Effector CD8-positive, alpha-beta T cell (primary cell): ENCODE measurements at regions not wholly inside any gene's neighbourhood (a gene's known extent, or its start where the extent isn't known, plus 50 kb on each side); places are given as distances from the start of the nearest gene placed in this dataset.
"Not testable (repeated sequence)": the region's sequence is repeated elsewhere in the genome, so short reads cannot be mapped to it uniquely, and the experiment has no call there.

Experiments
- DNase-seq: peaks from one replicate; lab custom pipeline; 2025; lab: John Stamatoyannopoulos, UW

GRCh38 chr12:69130064-69130463 lies 109.3 kb upstream of the CPSF6 start:
- no peak for DNase-seq

DNA sequence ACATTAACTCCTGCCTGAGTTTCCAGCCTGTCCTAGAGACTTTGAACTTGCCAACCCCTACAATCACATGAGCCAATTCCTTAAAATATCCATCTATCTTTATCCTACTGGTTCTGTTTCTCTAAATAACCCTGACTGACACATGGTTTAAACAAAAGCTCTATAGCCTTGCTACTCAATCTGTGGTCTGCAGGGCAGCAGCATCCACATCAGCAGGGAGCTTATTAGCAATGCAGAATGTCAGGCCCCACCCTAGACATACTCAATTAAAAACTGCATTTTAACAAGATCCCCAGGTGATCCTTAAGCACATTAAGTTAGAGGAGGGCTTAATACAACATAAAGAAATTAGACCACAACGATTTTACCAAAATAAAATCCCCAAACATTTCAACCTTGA lies 108.3 kb upstream of the CPSF6 start:
- DNase-seq, result no peak

- DNase-seq, result no peak
Measured at GRCh38 chr12:69136931-69137613, 102.3 kb upstream of the CPSF6 start.

GRCh38 chr12:69141074-69141473 lies 98.3 kb upstream of the CPSF6 start:
- no peak for DNase-seq

DNA sequence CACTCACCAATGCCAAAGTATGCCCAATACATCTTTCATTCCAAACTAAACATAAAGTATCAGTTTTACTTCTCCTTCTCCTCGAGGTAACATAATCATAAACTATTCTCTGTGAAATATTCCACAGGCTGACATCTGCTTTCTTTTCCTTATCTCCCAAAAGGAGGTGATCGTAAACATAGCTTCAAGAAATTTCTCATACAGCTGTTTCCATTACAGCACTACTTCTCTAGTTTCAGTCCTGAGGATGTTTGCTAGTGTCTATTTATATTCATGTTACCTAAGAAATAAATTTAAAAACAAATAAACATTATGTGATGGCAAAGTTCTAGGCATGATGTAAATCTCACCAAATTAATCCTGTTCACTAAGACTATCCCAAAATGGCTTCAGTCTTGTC lies 90.1 kb upstream of the CPSF6 start:
- DNase-seq, result no peak

- no peak for DNase-seq
Measured at GRCh38 chr12:69150083-69150795, 89.1 kb upstream of the CPSF6 start.

- no peak for DNase-seq
Measured at GRCh38 chr12:69150796-69151127, 88.6 kb upstream of the CPSF6 start.

DNA sequence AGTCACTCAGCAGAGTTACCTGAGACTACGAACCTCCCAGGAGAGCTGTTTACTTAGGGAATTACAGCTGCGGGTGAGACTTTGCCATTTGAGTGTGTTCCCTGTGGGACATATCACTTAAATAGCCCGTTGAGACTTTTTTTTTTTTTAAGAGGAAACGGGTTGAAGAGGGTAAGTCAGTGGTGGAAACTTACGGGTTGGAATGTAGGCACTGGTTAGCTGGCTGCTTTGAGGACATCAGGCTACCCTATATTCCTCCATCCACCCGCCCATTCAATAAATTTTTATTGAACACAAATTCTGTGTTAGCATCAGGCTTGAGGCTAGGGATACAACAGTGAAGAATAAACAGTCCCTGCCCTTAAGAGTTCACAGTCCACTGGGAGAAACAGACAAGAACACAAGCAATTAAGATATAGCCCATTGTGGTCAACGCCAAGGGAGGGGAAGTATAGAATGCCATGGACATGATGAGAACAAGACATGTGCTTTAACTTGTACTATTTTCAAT lies 88.1 kb upstream of the CPSF6 start:
- DNase-seq, result no peak

GRCh38 chr12:69154585-69155363 lies 84.6 kb upstream of the CPSF6 start:
- peak; percentile 65 for DNase-seq

- peak; percentile 79 for DNase-seq
Measured at GRCh38 chr12:69157023-69157655, 82.2 kb upstream of the CPSF6 start.

DNA sequence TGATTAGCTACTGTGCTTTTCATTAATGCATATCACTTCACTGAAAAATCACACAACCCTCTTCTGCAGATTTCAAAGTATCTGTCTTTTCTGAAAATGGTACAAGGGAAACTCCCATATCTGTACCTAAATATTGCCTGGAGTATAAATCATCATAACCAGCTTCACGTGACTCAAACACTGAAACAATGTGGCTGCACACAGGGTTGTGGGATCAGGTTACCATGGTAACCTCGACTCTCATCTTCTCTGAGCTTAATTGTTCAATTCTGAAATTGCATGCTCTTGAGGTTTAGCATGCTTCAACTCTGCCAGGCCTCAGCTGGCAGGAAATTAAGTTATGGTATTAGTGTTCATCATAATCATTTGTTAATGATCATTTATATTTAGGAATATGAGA lies 77.5 kb upstream of the CPSF6 start:
- no peak for DNase-seq

DNA sequence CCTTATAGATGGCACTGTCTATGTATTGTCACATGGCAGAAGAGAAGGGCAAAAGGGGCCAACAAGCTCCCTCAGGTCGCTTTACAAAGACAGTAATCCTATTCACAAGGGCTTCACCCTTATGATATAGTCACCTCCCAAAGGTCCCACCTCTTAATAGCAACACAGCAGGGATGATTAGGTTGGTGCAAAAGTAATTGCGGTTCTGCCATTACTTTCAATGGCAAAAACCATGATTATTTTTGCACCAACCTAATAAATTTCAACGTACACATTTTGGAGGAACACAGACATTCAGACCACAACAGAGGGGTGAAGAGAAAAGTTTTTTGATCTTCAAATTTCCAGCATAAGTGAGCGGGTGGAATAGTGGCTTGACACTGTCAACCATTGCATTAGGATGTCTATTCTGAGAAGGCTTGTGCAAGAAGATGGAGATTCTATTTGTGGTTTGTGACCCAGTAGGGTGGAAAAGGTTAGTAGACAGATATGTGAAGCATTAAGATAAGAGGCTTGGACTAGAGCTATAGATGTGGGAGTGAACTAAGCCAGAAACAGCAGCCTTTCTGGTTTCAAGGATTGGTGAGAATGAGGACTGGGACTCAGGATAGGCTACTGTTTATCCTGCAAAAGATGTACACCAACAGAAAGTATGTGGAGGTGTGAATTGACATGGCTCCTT lies 75.5 kb upstream of the CPSF6 start:
- no peak for DNase-seq

DNA sequence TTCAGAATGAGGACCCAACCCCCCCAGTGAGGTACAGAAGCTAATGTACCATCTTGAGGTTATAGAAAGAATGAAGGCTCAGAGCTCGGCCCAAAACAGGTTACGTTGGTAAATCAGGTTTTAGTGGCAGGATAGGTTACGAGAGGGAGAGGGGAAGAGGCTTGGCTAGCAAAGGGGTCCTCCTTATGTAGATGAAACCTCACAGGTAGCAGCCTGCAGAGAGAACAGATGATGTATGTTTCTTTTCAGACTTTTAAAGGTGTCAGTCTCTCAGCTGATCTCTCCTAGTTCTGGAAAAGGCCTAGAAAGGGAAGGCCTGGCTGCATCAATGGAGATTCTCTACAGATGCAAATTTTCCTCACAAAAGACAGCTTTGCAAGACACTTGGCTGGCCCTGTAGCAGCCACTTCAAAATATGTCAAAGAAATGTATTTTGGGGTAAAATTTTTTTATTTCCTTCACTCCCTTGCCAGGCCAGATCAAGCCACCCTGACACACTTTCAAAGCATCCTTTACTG lies 71.7 kb upstream of the CPSF6 start:
- DNase-seq, result no peak

DNA sequence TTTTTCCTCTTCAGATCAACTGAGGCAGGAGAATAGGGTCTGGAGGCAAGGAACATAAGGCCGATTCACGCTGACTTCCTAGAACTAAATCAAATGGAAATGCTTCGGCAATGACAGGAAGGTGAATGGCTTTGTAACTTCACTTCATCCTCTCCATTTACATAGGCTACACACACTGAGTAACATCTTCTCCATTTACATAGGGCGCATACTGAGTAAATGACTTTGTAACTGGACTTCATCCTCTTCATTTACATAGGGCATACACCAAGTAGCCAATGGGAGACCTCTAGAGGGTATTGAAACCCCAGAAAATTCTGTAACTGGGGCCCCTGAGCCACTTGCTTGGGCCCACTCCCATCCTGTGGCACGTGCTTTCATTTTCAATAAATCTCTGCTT lies 71.0 kb upstream of the CPSF6 start:
- DNase-seq, result no peak

DNA sequence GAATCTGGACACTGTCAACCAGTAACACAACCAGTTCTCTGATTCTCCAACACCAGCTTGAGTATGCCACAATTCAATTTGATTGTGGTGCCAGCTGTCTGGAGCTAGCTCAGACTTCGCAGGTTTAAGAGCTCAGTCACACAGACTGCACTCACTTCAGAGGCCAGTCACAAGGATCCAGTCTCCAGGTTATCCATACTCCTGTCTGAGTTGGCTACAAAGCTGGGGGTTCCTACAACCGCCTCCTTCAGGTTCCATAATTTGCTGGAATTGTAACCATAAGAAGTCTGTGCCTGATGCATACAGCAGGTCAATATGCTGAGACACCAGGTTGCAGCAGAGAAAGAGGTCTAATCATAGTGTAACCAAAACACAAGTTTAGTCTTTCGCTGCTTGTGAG lies 70.5 kb upstream of the CPSF6 start:
- no peak for DNase-seq

DNA sequence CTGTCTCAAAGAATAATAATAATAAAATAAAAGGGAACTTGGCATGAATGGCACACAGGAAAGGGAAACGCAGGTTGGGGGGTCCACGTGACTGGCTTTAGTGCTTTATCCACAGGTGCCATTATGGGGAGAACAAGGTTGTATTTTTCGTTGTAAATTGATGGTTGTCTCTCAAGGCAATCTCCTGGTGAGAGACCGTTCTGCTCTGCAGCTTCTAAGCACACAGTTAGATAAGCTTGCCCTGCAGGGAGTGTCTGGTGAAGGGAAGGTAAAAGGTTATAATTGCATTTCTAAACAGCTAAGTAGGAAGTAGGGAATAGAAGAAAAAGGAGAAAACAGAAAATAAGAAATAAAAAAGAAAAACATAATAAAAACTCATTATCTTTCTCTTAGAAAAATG lies 69.1 kb upstream of the CPSF6 start:
- no peak for DNase-seq

- DNase-seq, result no peak
Measured at GRCh38 chr12:69171881-69172280, 67.5 kb upstream of the CPSF6 start.

DNA sequence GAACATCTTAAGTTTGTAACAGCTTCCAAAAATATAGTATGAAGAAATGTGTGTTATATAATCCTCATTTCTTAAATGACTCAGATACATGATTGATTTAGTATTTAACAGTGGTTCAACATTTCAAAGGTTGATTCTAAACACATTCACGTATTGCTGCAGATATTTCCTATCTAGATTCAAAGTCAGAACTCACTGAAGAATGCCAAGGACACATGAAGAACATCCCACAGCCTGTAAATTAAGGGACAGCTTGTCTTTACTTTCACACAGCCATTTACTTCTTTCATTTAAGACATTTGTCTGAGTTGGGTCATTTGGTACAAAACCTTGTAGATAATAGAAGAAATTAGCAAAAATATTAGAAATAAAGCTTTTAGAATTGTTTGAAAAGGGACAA lies 66.9 kb upstream of the CPSF6 start:
- DNase-seq, result no peak

DNA sequence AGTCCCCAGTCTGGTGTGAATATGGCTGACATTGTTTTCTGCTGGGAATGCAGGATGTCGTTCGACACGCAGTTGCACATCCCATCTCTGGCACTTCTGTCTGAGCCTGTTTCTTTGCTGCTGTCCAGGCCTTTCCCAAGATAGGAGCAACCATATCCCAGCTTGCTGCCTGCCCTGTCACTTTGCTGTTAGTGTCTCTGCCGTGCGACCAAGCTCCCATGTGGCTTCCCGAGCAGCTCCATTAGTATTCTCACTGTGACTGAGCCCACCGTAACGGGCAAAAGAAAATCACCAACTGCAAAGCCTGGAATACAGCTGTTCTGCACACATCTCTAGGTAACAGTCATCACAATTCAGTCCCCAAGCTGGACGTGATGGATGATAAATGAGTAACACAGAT lies 66.0 kb upstream of the CPSF6 start:
- no peak for DNase-seq

- no peak for DNase-seq
Measured at GRCh38 chr12:69179786-69180185, 59.6 kb upstream of the CPSF6 start.

GRCh38 chr12:69187572-69187971 lies 51.8 kb upstream of the CPSF6 start:
- DNase-seq, result not testable (repeated sequence)
